ENCODE measurements at regions not wholly inside any gene's neighbourhood (a gene's known extent, or its start where the extent isn't known, plus 50 kb on each side); places are given as distances from the start of the nearest gene placed in this dataset.
A peak's percentile ranks its signal among the peaks of the same experiment; 100 is the strongest.

DNA sequence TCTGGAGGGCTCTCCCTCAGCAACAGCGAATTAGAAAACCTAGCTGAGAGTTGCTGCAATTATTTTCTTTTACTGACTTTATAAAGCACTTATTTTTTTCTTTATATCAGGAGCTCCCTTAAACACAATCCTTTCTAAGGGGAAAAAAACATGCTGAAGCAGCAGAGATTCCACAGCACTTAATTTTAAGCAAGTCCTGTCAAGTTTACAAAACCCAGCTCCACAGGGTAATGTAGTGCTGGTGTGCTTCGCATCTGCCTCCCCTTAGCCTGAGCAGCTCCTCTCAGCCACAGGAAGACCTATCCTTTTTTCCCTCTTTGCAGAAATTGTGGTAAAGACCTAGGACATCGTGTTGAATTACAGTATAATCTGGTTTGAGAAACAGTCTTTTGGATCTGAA is 208.1 kb upstream of the SYNDIG1 start:
- DNase-seq (ENCODE audit: low read depth), result no peak

DNA sequence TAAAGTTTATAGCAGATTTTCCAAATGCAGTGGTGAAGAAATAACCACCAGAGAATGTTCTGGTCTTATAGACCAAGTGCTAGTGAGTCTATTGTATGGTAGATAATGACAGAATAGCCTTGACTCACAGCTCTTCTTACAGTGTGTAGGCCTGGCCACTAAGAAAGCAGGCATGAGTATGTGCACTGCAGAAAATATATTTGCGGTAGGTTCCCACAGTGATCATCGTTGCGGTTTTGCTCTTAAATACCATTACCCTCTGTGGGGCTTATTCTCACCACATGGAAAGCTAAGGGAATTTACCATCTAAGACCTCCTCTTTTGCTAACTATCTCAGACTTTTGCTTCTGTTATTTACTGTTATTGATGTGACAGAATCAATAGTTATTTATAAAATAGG is 212.3 kb upstream of the SYNDIG1 start:
- no peak for DNase-seq (ENCODE audit: low read depth)

DNA sequence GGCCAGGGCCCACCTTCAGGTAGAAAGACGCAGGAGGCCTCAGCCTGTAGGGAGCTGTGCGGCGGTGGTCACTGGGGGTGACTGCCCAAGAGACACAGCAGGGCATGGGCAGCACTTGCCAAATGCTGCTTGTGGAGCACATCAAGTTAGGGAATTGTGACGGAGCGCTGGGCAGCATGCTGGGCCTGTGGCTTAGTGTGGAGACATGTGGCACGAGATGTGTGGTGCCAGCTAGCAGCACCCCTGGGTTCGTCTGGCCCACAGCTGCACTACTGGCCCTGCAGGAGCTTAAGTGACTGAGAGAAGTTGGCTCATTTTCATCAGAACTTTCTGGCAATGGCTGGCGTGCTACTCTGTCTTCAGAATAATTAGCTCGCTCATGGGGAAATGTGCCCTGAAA is 213.1 kb upstream of the SYNDIG1 start:
- DNase-seq (ENCODE audit: low read depth), result no peak

DNA sequence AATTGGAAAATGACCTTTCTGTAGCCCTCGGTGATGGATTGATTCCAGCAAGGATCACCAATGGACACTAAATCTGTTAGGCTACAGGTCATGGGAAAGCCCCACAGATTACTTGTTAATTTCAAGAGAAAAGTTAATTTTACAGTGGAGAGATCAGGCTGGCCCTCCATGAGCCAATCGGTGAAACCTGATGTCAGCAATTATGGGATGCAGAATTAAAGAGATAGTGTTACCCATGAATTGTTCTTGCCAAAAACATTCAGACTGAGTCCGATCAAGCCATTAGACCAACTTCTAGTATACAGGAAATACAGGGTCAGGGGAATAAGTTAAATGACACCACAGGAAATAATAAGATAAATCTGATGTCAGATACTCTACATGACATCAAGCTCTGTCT is 214.9 kb upstream of the SYNDIG1 start:
- no peak for DNase-seq (ENCODE audit: low read depth)

DNA sequence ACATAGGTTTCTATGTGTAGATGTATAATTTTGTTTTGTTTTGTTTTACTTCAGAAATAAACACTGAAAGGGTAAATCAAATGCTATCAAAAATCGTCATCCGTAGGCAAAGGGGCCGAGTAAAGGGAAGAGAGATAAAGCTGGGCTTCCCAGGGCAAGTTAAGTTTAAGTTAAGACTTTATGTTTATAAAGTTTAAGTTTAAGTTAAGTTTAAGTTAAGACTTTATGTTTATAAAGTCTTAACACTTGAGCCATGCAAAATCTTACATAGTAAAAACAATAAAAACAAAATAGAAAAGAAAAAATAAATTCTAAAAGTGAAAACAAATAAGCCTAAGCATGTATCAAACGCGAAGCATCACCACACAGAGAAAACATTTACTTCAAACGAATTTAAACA is 216.1 kb upstream of the SYNDIG1 start:
- no peak for DNase-seq (ENCODE audit: low read depth)

DNA sequence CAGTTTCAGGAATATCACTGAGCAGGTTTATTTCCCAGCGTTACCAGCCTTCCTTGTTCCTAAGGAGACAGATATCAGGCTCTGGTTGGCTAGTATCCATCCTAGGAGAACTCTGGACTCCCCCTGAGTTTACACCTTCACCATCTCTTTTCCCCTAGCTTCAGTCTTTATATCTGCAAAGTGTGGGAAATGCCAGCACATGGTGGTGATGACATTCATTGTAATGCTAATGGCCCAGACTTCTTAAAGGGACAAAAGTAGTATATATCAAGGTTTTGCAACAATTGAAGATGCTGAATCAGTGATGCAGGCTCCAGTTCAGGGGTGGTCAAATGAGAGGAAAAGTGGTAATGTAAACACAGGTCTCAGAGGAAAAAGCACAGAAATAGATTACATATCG is 224.3 kb upstream of the SYNDIG1 start:
- no peak for DNase-seq (ENCODE audit: low read depth)

DNA sequence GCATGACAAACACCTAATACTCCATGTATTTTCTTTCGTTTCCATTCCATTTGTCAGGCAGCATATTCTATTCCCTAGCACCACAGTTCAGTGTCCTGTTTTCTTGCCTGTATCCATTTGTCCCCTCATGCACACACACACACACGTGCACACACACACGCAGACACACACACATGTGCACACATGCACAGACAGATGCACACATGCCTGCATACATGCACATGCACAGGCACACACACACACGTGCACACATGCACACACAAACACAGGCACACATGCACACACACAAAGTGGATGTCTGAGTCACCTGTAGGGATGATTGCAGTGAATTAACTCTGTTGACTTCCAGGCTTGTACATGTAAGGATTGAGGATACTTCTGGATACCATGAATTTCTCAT is 226.7 kb upstream of the SYNDIG1 start:
- no peak for DNase-seq (ENCODE audit: low read depth)

DNA sequence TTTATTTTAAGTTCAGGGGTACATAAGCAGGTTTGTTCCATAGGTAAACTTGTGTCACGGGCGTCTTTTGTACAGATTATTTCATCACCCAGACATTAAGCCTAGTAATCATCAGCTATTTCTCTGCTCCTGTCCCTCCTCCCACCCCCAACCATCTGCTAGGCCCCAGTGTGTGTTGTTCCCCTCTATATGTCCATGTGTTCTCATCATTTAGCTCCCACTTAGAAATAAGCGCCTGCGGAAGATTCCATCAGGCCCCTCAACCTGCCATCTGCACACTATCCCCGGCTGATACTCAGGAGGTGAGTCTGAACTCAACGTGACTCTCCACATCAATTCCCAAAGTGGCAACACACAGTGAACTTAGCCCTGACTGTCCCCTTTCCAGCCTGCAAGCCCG is 228.0 kb upstream of the SYNDIG1 start:
- no peak for DNase-seq (ENCODE audit: low read depth)

DNA sequence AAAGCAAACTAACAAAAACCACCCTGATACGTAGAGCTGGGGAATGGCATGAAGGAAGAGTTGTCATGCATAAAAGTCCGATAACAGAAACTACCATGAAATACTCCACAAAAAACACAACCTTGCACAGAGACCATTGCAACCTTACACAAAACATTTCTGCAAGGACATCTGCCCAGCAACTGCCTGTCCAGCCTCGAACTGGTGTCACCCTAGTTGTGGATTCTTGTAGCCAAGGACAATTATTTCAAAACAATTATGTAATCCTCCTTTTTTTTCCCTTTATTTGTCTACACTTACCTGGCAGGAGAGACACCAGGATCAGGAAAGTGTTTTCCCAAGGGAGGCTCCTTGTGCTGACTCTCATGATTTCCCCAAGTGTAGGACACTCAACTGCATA is 232.5 kb upstream of the SYNDIG1 start:
- DNase-seq (ENCODE audit: low read depth), result no peak

DNA sequence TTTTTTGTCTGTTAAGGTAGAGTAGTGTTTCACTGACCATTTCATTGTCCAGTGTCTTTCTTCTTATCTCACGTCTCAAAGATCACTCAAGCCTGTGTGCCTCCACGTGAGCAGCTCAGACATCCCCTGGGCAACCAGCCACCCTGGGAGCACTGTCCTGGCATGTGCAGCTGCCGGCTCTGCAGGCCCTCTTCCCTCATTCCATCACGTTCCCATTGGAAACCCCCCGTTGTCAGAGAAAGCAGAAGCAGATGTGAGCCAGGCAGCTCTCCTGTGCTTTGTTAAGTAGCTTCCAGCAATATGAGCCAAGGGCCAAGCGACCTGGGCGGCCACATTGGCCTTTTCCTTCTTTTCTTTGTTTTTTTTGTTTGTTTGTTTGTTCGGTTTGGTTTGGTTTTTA is 233.2 kb upstream of the SYNDIG1 start:
- DNase-seq (ENCODE audit: low read depth), result no peak

DNA sequence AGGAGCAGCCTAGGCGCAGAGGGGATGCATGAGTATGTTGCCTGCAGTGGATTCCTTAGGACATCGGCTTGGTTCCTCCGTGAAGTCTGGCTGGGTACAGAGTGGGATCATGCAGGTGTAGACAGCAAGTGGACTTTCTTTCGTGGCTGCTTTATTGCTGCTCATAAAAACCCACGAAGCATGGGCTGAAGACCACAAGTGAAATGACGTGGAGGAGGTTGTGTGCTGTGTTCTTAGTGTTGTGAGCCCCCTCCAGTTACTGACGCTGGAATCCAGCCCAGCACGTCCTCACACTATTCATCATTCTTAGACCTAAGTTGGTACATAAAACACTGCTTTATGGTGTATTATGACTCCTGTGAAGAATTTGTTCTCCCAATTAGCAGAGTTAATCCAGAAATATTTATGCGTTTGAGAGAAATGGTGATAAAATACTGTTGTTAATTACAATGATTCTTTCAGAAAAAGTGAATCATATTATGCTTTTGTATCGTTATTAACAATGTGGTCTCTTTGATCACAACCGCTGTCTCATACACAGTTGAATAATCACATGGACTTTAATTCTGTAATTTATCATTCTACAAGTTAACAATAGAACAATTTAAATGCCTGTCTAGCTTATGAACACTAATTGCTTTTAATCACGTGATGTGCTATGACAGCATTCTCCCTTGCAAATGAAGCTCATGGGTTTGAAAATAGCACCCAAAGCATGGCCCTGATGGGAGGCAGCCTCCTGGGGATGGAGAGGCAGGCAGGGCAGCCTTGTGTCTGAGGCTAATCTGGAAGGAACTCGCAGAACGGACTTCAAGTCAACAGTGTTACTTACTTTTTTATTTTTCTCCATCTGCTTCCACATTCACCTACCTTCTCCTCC is 233.9 kb upstream of the SYNDIG1 start:
- DNase-seq (ENCODE audit: low read depth), result peak; percentile 18

DNA sequence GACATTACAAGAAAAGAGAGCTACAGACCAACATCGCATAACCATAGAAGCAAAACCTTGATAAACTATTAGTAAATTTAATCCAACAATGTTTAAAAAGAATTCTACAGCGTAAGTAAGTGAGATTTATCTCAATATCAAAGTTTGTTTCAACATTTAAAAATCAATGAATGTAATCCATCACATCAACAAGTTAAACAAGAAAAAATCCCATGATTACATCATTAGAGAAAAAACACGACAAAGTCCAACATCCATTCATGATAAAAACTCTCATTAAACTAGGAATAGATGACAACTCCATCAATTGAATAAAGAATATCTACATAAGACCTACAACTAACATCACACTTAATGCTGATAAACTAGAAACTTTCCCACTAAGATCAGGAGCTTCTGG is 239.0 kb upstream of the GGTLC1 start:
- no peak for DNase-seq (ENCODE audit: low read depth)

DNA sequence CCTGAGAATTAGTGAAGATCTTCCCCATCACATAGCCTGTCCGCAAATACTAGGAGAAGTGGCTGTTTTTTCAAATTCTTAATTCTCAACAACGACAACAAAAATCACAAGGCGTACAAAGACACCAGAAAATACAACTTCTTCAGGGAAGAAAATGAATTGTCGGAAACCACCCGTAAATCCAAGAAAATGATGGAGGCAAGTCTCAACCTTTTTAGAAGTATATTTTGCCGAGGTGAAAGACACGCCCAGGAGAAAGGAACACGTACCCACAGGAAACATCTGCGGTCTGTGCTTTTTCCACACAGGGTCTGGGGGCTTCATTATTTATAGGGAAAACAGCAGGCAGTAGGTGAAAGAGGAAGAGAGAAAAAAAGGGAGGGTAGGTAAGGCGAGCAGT is 223.9 kb upstream of the GGTLC1 start:
- no peak for DNase-seq (ENCODE audit: low read depth)

DNA sequence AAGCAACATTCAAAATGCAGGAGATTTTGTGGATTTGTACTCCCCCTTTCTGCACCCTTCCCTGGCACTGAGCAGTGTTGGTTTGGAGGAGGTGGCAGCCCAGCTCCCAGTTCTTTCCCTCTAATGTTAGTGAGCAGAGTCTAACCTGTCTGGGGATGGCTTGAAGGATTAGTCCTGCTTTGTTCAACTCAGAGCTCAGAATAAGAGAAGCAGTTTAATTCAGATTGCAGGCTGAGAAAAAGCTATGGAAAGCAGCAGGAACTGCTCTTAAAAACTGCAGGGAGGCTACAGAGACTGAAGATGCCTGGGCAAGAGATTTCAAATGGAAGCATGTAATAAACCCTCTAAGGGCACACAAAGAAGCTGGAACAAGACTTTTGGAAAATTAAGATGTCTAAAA is 223.4 kb upstream of the GGTLC1 start:
- no peak for DNase-seq (ENCODE audit: low read depth)

DNA sequence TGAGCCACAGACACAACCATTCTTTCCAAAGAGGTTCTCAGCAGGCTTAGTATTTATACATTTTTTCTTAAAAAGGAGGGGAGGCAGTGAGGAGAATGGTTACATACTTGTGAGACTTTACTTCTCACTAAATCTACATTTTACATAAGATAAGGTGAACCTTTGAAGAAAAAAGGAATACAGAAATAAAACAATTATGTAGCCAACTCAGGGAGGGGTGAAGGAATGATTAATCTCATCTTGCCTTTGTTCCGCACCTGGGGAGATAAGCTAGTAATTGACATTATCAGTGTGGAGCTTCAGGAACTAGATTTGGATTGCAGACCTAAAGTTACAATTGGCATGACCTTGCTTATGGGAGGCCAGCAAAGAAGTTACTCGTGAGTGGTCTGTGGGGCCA is 221.8 kb upstream of the GGTLC1 start:
- no peak for DNase-seq (ENCODE audit: low read depth)

DNA sequence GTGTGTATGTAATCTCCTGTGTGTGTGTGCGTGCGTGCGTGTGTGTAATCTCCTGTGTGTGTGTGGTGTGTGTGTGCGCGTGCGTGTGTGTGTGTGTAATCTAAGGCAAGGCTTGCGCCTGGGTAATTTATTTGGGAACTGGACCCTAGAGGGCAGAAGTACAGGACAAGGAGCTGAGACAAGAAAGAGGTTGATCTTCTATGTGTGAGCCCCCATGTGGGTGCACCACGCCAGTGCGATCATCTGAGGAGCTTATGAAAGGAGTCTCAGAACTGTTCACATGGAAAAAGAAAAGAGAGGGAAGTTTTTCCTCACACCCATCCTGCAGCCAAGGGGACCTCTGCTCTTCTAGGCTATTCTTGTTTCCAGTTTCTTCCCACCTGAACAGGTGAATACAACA is 220.1 kb upstream of the GGTLC1 start:
- DNase-seq (ENCODE audit: low read depth), result no peak

DNA sequence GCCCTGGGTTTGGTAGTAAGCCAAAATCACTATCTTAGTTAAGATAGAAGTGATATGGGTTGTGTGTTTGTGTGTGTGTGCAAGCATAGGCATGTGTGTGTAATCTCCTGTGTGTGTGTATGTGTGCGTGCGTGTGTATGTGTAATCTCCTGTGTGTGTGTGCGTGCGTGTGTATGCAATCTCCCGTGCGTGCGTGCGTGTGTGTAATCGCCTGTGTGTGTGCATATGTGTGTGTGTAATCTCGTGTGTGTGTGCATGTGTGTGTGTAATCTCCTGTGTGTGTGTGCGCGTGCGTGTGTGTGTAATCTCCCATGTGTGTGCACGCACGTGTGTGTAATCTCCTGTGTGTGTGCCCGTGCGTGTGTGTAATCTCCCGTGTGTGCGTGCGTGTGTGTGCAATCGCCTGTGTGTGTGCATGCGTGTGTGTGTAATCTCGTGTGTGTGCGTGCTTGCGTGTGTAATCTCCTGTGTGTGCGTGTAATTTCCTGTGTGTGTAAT is 219.3 kb upstream of the GGTLC1 start:
- DNase-seq (ENCODE audit: low read depth), result no peak

DNA sequence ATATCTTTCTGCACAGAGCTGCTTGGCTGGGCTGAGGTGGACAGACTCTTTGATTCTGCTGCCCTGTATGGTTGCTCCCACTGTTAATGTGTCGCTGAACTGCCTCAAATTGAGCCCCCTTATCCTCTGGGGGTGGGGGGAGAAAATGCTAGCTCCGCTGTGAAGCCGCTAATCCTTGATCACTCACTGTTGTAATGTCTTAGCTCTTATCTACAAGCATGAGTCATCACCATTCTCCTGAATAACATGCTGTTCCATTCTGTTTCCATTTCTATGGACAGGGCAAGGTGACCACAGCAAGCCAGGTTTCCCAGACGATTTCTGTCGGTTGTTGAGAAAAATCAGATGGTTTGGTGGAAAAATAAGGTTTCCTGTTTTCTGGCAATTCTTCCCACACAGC is 218.4 kb upstream of the GGTLC1 start:
- no peak for DNase-seq (ENCODE audit: low read depth)

DNA sequence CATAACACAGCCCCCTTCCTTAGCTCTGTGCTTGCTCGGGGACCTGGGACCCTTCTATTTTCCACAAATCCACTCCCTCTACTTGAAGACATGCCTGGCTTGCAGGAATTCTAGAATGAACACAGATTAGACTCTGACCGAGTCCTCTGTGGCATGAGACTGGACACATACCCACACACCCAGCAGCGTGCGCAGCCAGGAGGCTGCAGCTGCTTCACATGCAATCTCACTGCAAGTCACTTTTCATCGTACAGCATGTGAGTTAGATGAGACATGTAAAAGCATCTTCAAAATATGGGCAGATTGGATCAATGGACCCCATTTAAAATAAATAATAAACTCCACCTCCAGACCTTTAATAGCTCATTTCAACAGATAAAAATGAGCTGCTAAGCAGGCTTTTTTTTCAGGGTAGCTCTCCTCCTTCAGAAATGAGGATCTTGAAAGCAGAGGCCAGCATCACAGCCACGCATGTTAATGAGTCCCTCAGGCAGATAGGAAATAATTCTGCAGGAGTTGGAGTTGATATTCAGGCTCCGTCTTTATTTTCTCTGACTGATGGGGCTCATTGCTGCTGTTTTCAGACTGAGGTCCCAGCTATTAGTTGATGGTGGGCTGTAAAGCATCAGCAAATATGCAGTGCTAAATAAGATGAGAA is 215.1 kb upstream of the GGTLC1 start:
- DNase-seq (ENCODE audit: low read depth), result no peak

DNA sequence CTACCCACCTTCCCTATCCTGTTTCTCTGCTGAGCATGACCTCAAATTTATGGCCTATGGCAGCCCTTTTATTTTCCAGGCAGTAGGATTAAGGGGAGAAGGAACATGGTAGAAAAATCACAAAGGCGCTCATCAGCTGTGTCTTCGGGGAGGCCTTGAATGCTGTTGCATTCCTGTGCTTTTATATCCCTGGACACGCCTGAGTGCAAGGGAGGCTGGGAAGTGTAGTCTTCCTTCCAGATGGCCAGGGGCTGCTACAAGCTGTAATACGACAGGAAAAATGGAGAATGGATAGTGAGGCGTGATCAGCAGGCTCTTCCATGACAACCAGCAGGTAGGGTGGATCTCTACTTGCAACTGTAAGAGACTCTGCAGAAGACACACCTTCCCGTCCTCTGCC is 210.9 kb upstream of the GGTLC1 start:
- no peak for DNase-seq (ENCODE audit: low read depth)

DNA sequence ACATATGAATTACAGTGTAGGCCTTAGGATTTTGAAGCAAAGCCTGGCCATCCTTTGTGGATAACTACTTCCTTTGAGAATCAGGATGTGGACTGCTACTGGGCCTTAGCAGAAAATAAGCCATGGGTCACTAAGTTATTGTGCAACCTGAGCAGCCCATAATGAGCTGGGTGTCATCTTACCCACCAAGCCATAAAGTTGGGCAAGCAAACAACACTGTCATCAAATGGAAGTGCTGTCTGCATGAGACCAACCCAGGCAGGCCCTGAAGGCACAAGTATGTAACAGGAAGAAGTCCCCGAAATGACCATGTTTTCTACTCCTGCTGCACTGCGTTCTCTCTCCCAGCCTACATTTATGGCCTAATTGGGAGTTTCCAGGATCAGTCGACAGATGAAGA is 205.6 kb upstream of the GGTLC1 start:
- DNase-seq (ENCODE audit: low read depth), result peak; percentile 10

DNA sequence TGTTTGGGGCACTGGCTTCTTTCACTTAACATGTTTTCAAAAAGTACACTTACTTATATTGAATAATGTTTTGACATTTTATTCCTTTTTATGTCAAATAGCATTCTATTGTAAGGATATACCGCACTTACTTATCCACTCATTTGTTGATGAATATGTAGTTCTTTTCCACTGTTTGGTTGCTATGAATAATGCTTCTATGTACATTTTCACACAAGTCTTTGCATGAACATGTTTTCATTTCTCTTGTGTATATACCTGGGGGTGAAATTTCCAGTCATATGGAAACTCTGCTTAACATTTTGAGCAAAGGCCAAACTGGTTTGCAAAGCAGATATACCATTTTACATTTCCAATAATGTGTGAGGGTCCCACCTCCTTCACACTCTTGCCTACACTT is 202.3 kb upstream of the GGTLC1 start:
- DNase-seq (ENCODE audit: low read depth), result no peak

DNA sequence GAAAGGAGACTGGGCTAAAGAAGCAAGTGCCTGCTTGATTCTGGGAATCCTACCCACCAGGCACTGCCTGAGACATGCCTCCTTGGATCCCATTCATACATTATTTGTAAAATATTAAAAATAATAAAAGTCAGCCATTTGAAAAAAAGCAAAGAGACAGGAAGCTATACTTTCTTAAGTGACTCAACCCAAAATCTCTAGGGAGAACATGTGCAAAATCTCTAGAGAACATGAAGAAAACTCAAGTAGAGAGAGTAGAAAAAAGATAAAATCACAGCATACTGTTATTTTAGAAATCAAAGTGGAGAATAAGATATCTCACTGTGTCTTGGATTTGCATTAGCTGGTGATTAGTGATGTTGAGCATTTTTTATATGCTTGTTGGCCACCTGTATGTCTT is 197.2 kb upstream of the GGTLC1 start:
- DNase-seq (ENCODE audit: low read depth), result no peak

DNA sequence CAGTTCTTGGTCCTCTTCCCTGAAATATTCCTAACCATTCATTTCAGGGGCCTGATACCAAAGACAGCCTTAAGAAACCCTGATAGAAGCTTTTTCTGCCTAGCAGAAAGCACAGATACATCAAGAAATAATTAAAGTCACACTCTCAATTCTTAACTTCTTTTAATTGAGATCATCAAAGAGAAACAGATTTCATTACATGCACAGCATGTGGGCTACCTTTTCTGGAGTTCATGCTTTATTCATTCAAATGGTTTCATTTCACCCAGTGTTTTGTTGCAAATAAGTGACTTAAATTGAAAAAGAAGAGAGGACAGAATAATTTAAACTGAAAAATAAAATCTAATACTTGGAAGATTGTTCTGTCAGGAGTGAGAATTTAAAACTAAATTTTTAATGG is 192.6 kb upstream of the GGTLC1 start:
- no peak for DNase-seq (ENCODE audit: low read depth)

Measured in renal cortical epithelial cell (primary cell).